HCT116 (cell line): ENCODE measurements at regions not wholly inside any gene's neighbourhood (a gene's known extent, or its start where the extent isn't known, plus 50 kb on each side); places are given as distances from the start of the nearest gene placed in this dataset.

Experiments used
- ATAC-seq: fragments of 200-7000 bp; cut with Tn5 transposase; 2 replicates; pipeline ENCODE4 v1.9.1; 2020; ENCODE audit warnings: mild to moderate bottlenecking, moderate library complexity
- BruUV-seq: library from RNA; stranded (reverse); fragments of 400-500 nt; replicated peaks from 2 replicates; lab custom pipeline; 2021; lab: Mats Ljungman, UMichigan
- CTCF ChIA-PET: fragments of 300-600 bp; sonication (Branson Sonifier 250); formaldehyde crosslinking; loops from one replicate; lab custom pipeline; 2021; ENCODE audit warnings: antibody characterized with exemption; lab: Charles Lee
- POLR2A ChIA-PET: fragments of 300-600, 350-600 bp; sonication (Branson Sonifier 250); formaldehyde crosslinking; loops from one replicate; lab custom pipeline; 2021; ENCODE audit warnings: antibody characterized with exemption; lab: Charles Lee
- RAD21 ChIA-PET, 2 experiments: fragments of 300-600 bp; sonication (Branson Sonifier 250); formaldehyde crosslinking; loops; one replicate each; lab custom pipeline; 2023; ENCODE audit warnings: low total read pairs in 2 of 2; ENCODE audit not compliant: uncharacterized antibody in 2 of 2, unreplicated experiment in 2 of 2, low non-redundant PET in 1 of 2; lab: Charles Lee
- DNase-seq: peaks from one replicate; pipeline ENCODE4 v3.0.0-alpha.2; 2010; ENCODE audit warnings: low read depth, low spot score
- H2AFZ ChIP-seq: fragments of 200-600 bp; shearing (Covaris generic), sonication (generic); 2 replicates; pipeline ENCODE4 v1.6.1; 2017; ENCODE audit warnings: low read depth, mixed run types, mixed read lengths, antibody characterized with exemption, low read length; ENCODE audit not compliant: poor library complexity, severe bottlenecking
- H3K27ac ChIP-seq: 2 replicates; pipeline ENCODE4 v1.5.1; 2012; ENCODE audit warnings: low read depth, low read length
- H3K27me3 ChIP-seq: fragments of 200-600 bp; sonication (generic); 2 replicates; pipeline ENCODE4 v1.6.1; 2016; ENCODE audit warnings: mixed run types, low read length, mixed read lengths; ENCODE audit not compliant: insufficient read depth
- H3K36me3 ChIP-seq, 2 experiments: fragments of 200-500 bp in 1 of 2; fragments of 200-600 bp in 1 of 2; sonication (Bioruptor generic) in 1 of 2; sonication (generic) in 1 of 2; 2 replicates each; pipeline versions ENCODE4 v1.5.1 to v1.6.1; 2014 to 2016; ENCODE audit warnings: low read length in 2 of 2, inconsistent platforms in 1 of 2, mixed read lengths in 1 of 2, mixed run types in 1 of 2; ENCODE audit not compliant: insufficient read depth in 2 of 2, control insufficient read depth in 1 of 2
- H3K4me1 ChIP-seq, 2 experiments: fragments of 200-600 bp in 1 of 2; sonication (generic) in 1 of 2; 2 replicates each; pipeline versions ENCODE4 v1.5.1 to v1.6.1; 2012 to 2017; ENCODE audit warnings: low read length in 2 of 2, inconsistent platforms in 1 of 2, mild to moderate bottlenecking in 1 of 2, mixed read lengths in 1 of 2, mixed run types in 1 of 2, moderate library complexity in 1 of 2; ENCODE audit not compliant: insufficient read depth in 2 of 2, control insufficient read depth in 1 of 2
- H3K4me2 ChIP-seq: fragments of 200-600 bp; sonication (generic); 2 replicates; pipeline ENCODE4 v1.6.1; 2017; ENCODE audit warnings: mixed run types, low read length, mixed read lengths
- H3K4me3 ChIP-seq, 2 experiments: fragments of 200-600 bp in 1 of 2; sonication (generic) in 1 of 2; replicated peaks in 1 of 2; 2 replicates each; pipeline ENCODE4 v1.5.1; 2011 to 2016; ENCODE audit warnings: low read length in 2 of 2, control low read depth in 1 of 2, low read depth in 1 of 2, mild to moderate bottlenecking in 1 of 2, mixed read lengths in 1 of 2, mixed run types in 1 of 2
- H3K79me2 ChIP-seq: fragments of 200-600 bp; sonication (generic); 2 replicates; pipeline ENCODE4 v1.6.1; 2017; ENCODE audit warnings: mild to moderate bottlenecking, mixed run types, low read length, moderate library complexity, mixed read lengths; ENCODE audit not compliant: insufficient read depth
- H3K9ac ChIP-seq: fragments of 200-600 bp; sonication (generic); 2 replicates; pipeline ENCODE4 v1.6.1; 2016; ENCODE audit warnings: low read length, mixed read lengths
- H3K9me2 ChIP-seq: fragments of 200-600 bp; sonication (generic), shearing (Covaris generic); 2 replicates; pipeline ENCODE4 v1.6.1; 2017; ENCODE audit warnings: mixed run types, mild to moderate bottlenecking, moderate library complexity; ENCODE audit not compliant: insufficient read depth
- H3K9me3 ChIP-seq, 2 experiments: fragments of 200-500 bp in 1 of 2; fragments of 200-600 bp in 1 of 2; sonication (Bioruptor generic) in 1 of 2; sonication (generic) in 1 of 2; 2 replicates each; pipeline ENCODE4 v1.6.1; 2014 to 2017; ENCODE audit warnings: low read length in 2 of 2, mixed read lengths in 2 of 2, inconsistent platforms in 1 of 2, low read depth in 1 of 2, mild to moderate bottlenecking in 1 of 2, mixed run types in 1 of 2, moderate library complexity in 1 of 2; ENCODE audit not compliant: control insufficient read depth in 1 of 2, insufficient read depth in 1 of 2
- H4K20me1 ChIP-seq: fragments of 200-600 bp; sonication (generic), shearing (Covaris generic); 2 replicates; pipeline ENCODE4 v1.6.1; 2017; ENCODE audit warnings: mixed run types, mild to moderate bottlenecking, moderate library complexity; ENCODE audit not compliant: insufficient read depth
- CBX3 ChIP-seq: IDR thresholded peaks from 2 replicates; pipeline ENCODE4 v1.6.1; 2012; ENCODE audit warnings: low read depth
- EGR1 ChIP-seq: IDR thresholded peaks from 2 replicates; pipeline ENCODE4 v1.6.1; 2012; ENCODE audit warnings: low read depth
- ELF1 ChIP-seq: IDR thresholded peaks from 2 replicates; pipeline ENCODE4 v1.6.1; 2012; ENCODE audit warnings: low read depth, borderline replicate concordance
- EZH2 ChIP-seq: fragments of 200-600 bp; sonication (generic); IDR thresholded peaks from 2 replicates; pipeline ENCODE4 v1.6.1; 2017; ENCODE audit warnings: antibody characterized with exemption, mixed run types
- JUND ChIP-seq: IDR thresholded peaks from 2 replicates; pipeline ENCODE4 v1.6.1; 2012
- POLR2A ChIP-seq: IDR thresholded peaks from 2 replicates; pipeline ENCODE4 v1.7.0; 2011; ENCODE audit warnings: borderline replicate concordance; ENCODE audit not compliant: insufficient read depth, insufficient read length; ENCODE audit errors: extremely low read depth
- POLR2AphosphoS5 ChIP-seq: IDR thresholded peaks from 2 replicates; pipeline ENCODE4 v1.6.1; 2011; ENCODE audit warnings: mild to moderate bottlenecking, low read depth, low read length, moderate library complexity
- RAD21 ChIP-seq: IDR thresholded peaks from 2 replicates; pipeline ENCODE4 v1.6.1; 2012; ENCODE audit warnings: low read depth, mild to moderate bottlenecking
- SIN3A ChIP-seq: IDR thresholded peaks from 2 replicates; pipeline ENCODE4 v1.6.1; 2012; ENCODE audit warnings: low read depth
- SP1 ChIP-seq: IDR thresholded peaks from 2 replicates; pipeline ENCODE4 v1.6.1; 2012; ENCODE audit warnings: low read depth
- SRF ChIP-seq: IDR thresholded peaks from 2 replicates; pipeline ENCODE4 v1.6.1; 2012; ENCODE audit warnings: low read depth
- TCF7L2 ChIP-seq: IDR thresholded peaks from 2 replicates; pipeline ENCODE4 v1.7.0; 2011; ENCODE audit warnings: borderline replicate concordance, inconsistent platforms; ENCODE audit not compliant: insufficient read depth, insufficient read length; ENCODE audit errors: extremely low read depth
- YY1 ChIP-seq: IDR thresholded peaks from 2 replicates; pipeline ENCODE4 v1.6.1; 2011; ENCODE audit warnings: low read length, low read depth, moderate library complexity, mild to moderate bottlenecking; ENCODE audit not compliant: insufficient replicate concordance; ENCODE audit errors: extremely low read depth
- ZBTB33 ChIP-seq: IDR thresholded peaks from 2 replicates; pipeline ENCODE4 v1.6.1; 2011; ENCODE audit warnings: mild to moderate bottlenecking, low read length, moderate library complexity; ENCODE audit not compliant: insufficient replicate concordance; ENCODE audit errors: extremely low read depth
- ZNF274 ChIP-seq: fragments of 200-500 bp; sonication (Bioruptor generic); IDR thresholded peaks from 2 replicates; pipeline ENCODE4 v1.6.1; 2014; ENCODE audit warnings: mild to moderate bottlenecking, low read depth, low read length, inconsistent platforms
- intact Hi-C: fragments of 100-400 bp; cut with micrococcal nuclease; formaldehyde crosslinking; loops from 2 replicates; pipeline ENCODE4 v1.10.0; 2022
- TF ChIP-seq, protein P1 (sequence below): IDR thresholded peaks from 2 replicates; pipeline ENCODE4 v1.6.1; 2012
- TF ChIP-seq, protein P2 (sequence below), 3 experiments: fragments of 200-600 bp in 1 of 3; sonication (generic) in 1 of 3; IDR thresholded peaks in 2 of 3; conservative IDR thresholded peaks in 1 of 3; 2 replicates each; pipeline ENCODE4 v1.5.1; 2012 to 2017; ENCODE audit warnings: low read depth in 2 of 3, low read length in 2 of 3, antibody characterized with exemption in 1 of 3, borderline replicate concordance in 1 of 3, control low read depth in 1 of 3, mild to moderate bottlenecking in 1 of 3, mixed read lengths in 1 of 3, mixed run types in 1 of 3, moderate library complexity in 1 of 3; ENCODE audit not compliant: insufficient read depth in 1 of 3

DNA sequence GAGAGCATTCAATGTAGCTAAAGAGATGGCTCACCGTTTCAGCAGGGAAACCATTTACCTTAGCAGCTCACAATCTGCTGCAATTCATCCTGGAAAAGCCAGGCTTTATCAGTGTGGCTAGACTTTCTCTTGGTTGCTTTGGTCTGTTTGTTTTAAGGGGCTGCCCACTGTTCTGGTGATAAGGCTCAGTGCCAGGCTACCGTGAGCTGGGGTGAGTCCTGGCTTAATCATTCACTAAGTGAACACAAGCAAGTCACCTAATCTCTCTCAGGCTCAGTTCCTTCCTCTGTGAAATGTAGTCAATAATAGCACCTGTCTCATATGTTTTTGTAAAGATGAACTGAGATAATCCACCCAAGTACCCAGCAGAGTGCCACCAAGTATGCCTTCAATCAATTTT is 229.0 kb downstream of the TEX29 start:
- Histone ChIP-seq H3K9me3 (no peaks in the 10 kb centered on the region), H3K27me3 (peaks cover 11% of the 10 kb centered on the region; the same call in 1 of the 2 replicates), H3K9me2 (no peaks in the 10 kb centered on the region), H3K9ac (no peak overlapping the region), H3K4me3 (no peak overlapping the region), H3K36me3 (no peaks in the 10 kb centered on the region), H3K4me2 (no peak overlapping the region), H3K4me1 (no peaks in the 10 kb centered on the region), H3K27ac (no peak overlapping the region), H2AFZ (no peak overlapping the region), H3K79me2 (no peaks in the 10 kb centered on the region), H4K20me1 (no peaks in the 10 kb centered on the region)
- CTCF ChIA-PET, result no interaction called here
- no TSS peak for BruUV-seq
- POLR2A ChIA-PET, result no interaction called here
- ATAC-seq (no peak), DNase-seq (no peak)
- intact Hi-C loops, result no loop called here
- RAD21 ChIA-PET, result no interaction called here
- TF ChIP-seq ZNF274, result no peak
- no peak for TF ChIP-seq EGR1
- TF ChIP-seq, protein P1, sequence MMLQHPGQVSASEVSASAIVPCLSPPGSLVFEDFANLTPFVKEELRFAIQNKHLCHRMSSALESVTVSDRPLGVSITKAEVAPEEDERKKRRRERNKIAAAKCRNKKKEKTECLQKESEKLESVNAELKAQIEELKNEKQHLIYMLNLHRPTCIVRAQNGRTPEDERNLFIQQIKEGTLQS, result no peak
- TF ChIP-seq JUND, result no peak
- no peak for TF ChIP-seq YY1
- TF ChIP-seq POLR2A, result no peak
- TF ChIP-seq, protein P2, sequence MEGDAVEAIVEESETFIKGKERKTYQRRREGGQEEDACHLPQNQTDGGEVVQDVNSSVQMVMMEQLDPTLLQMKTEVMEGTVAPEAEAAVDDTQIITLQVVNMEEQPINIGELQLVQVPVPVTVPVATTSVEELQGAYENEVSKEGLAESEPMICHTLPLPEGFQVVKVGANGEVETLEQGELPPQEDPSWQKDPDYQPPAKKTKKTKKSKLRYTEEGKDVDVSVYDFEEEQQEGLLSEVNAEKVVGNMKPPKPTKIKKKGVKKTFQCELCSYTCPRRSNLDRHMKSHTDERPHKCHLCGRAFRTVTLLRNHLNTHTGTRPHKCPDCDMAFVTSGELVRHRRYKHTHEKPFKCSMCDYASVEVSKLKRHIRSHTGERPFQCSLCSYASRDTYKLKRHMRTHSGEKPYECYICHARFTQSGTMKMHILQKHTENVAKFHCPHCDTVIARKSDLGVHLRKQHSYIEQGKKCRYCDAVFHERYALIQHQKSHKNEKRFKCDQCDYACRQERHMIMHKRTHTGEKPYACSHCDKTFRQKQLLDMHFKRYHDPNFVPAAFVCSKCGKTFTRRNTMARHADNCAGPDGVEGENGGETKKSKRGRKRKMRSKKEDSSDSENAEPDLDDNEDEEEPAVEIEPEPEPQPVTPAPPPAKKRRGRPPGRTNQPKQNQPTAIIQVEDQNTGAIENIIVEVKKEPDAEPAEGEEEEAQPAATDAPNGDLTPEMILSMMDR (IDR thresholded peaks at IDR 0.05 in 2 of 3, conservative IDR thresholded peaks at IDR 0.05 in 1 of 3; ENCODE audit: borderline replicate concordance in 1 of 3, insufficient read depth in 1 of 3, low read depth in 2 of 3, low read length in 2 of 3), result no peak
- TF ChIP-seq SP1, result no peak
- no peak for TF ChIP-seq EZH2
- TF ChIP-seq SIN3A, result no peak
- no peak for TF ChIP-seq POLR2AphosphoS5
- TF ChIP-seq RAD21, result no peak
- no peak for TF ChIP-seq TCF7L2
- no peak for TF ChIP-seq SRF
- TF ChIP-seq ZBTB33, result no peak
- TF ChIP-seq ELF1, result no peak
- TF ChIP-seq CBX3, result no peak
